HS-5 (cell line): ENCODE measurements at regions not wholly inside any gene's neighbourhood (a gene's known extent, or its start where the extent isn't known, plus 50 kb on each side); places are given as distances from the start of the nearest gene placed in this dataset.

Experiments
- DNase-seq: peaks from one replicate; pipeline ENCODE4 v3.0.0-alpha.2; 2012; ENCODE audit warnings: low read depth

GRCh38 chr10:35739998-35740397, 97.9 kb upstream of the FZD8 start:
- peak; percentile 0 for DNase-seq

- DNase-seq = no peak
These were observed 93.3 kb upstream of the FZD8 start for GRCh38 chr10:35735412-35735811.

GRCh38 chr10:35731828-35732227, 89.7 kb upstream of the FZD8 start:
- no peak for DNase-seq

- DNase-seq = no peak
These were observed 86.2 kb upstream of the FZD8 start for GRCh38 chr10:35728341-35728740.

GRCh38 chr10:35726846-35727245, 84.8 kb upstream of the FZD8 start:
- DNase-seq = no peak

- DNase-seq = no peak
These were observed 81.9 kb upstream of the FZD8 start for GRCh38 chr10:35723992-35724391.

GRCh38 chr10:35723059-35723458, 81.0 kb upstream of the FZD8 start:
- no peak for DNase-seq

- no peak for DNase-seq
These were observed 80.5 kb upstream of the FZD8 start for GRCh38 chr10:35722636-35723035.

- no peak for DNase-seq
These were observed 80.1 kb upstream of the FZD8 start for GRCh38 chr10:35722226-35722625.

- DNase-seq = no peak
These were observed 78.3 kb upstream of the FZD8 start for GRCh38 chr10:35720366-35720765.

GRCh38 chr10:35716776-35717175, 74.7 kb upstream of the FZD8 start:
- no peak for DNase-seq

GRCh38 chr10:35712486-35712885, 70.4 kb upstream of the FZD8 start:
- no peak for DNase-seq

GRCh38 chr10:35711615-35712411, 69.7 kb upstream of the FZD8 start:
- no peak for DNase-seq

- DNase-seq = no peak
These were observed 65.7 kb upstream of the FZD8 start for GRCh38 chr10:35707642-35708425.

- no peak for DNase-seq
These were observed 64.9 kb upstream of the FZD8 start for GRCh38 chr10:35706959-35707358.

GRCh38 chr10:35705671-35706070, 63.6 kb upstream of the FZD8 start:
- no peak for DNase-seq

GRCh38 chr10:35705051-35705450, 63.0 kb upstream of the FZD8 start:
- DNase-seq = no peak

GRCh38 chr10:35704401-35704800, 62.3 kb upstream of the FZD8 start:
- no peak for DNase-seq

GRCh38 chr10:35700487-35700882, 58.4 kb upstream of the FZD8 start:
- no peak for DNase-seq

GRCh38 chr10:35699848-35700486, 57.9 kb upstream of the FZD8 start:
- no peak for DNase-seq

GRCh38 chr10:35696392-35697287, 54.5 kb upstream of the FZD8 start:
- DNase-seq = no peak

GRCh38 chr10:35693800-35694199, 51.7 kb upstream of the FZD8 start:
- no peak for DNase-seq
